OCI-LY1 (cell line): ENCODE measurements at regions not wholly inside any gene's neighbourhood (a gene's known extent, or its start where the extent isn't known, plus 50 kb on each side); places are given as distances from the start of the nearest gene placed in this dataset.

Experiments
- H2AFZ ChIP-seq: fragments of 200-600 bp; sonication (generic), shearing (Covaris generic); 2 replicates; pipeline ENCODE4 v1.6.0; 2014; ENCODE audit warnings: antibody characterized with exemption, mild to moderate bottlenecking, low read length
- H3F3A ChIP-seq: fragments of 200-600 bp; sonication (generic), shearing (Covaris generic); 2 replicates; pipeline ENCODE4 v1.6.0; 2014; ENCODE audit warnings: mild to moderate bottlenecking, antibody characterized with exemption, low read length, moderate library complexity; ENCODE audit not compliant: insufficient read depth
- H3K27ac ChIP-seq: fragments of 200-600 bp; sonication (generic); 2 replicates; pipeline ENCODE4 v1.5.1; 2014; ENCODE audit warnings: low read length, mixed run types, mild to moderate bottlenecking, low read depth; ENCODE audit not compliant: poor library complexity, severe bottlenecking
- H3K27me3 ChIP-seq: fragments of 200-600 bp; sonication (generic); 2 replicates; pipeline ENCODE4 v1.6.0; 2014; ENCODE audit warnings: antibody characterized with exemption, mild to moderate bottlenecking, low read length, moderate library complexity; ENCODE audit not compliant: insufficient read depth
- H3K36me3 ChIP-seq: fragments of 200-600 bp; sonication (generic); 2 replicates; pipeline ENCODE4 v1.6.1; 2014; ENCODE audit warnings: mild to moderate bottlenecking, antibody characterized with exemption, low read length, moderate library complexity, mixed read lengths; ENCODE audit not compliant: insufficient read depth
- H3K4me1 ChIP-seq: fragments of 200-600 bp; sonication (generic); 2 replicates; pipeline ENCODE4 v1.5.1; 2014; ENCODE audit warnings: mild to moderate bottlenecking, low read length, moderate library complexity; ENCODE audit not compliant: insufficient read depth, severe bottlenecking
- H3K4me2 ChIP-seq: fragments of 200-600 bp; sonication (generic), shearing (Covaris generic); 2 replicates; pipeline ENCODE4 v1.6.1; 2014; ENCODE audit warnings: low read length
- H3K4me3 ChIP-seq: fragments of 200-600 bp; sonication (generic); 2 replicates; pipeline ENCODE4 v1.5.1; 2014; ENCODE audit warnings: low read length, low read depth, mild to moderate bottlenecking, mixed read lengths; ENCODE audit not compliant: poor library complexity, severe bottlenecking
- H3K79me2 ChIP-seq: fragments of 200-600 bp; shearing (Covaris generic); 2 replicates; pipeline ENCODE4 v1.6.1; 2016; ENCODE audit warnings: mixed run types, low read length, mixed read lengths; ENCODE audit not compliant: insufficient read depth
- H3K9ac ChIP-seq: fragments of 200-600 bp; sonication (generic), shearing (Covaris generic); 2 replicates; pipeline ENCODE4 v1.6.1; 2014; ENCODE audit warnings: mild to moderate bottlenecking, low read length, mixed read lengths
- H3K9me2 ChIP-seq: fragments of 200-600 bp; sonication (generic), shearing (Covaris generic); 2 replicates; pipeline ENCODE4 v1.6.1; 2014; ENCODE audit warnings: low read depth, mild to moderate bottlenecking, low read length, mixed read lengths
- H3K9me3 ChIP-seq: fragments of 200-600 bp; shearing (Covaris generic); 2 replicates; pipeline ENCODE4 v1.6.1; 2014; ENCODE audit warnings: low read length, mixed read lengths
- H4K20me1 ChIP-seq: fragments of 200-600 bp; sonication (generic), shearing (Covaris generic); 2 replicates; pipeline ENCODE4 v1.6.0; 2016; ENCODE audit warnings: mild to moderate bottlenecking, low read length; ENCODE audit not compliant: insufficient read depth
- CTCF ChIP-seq: fragments of 200-600 bp; sonication (generic), shearing (Covaris generic); IDR thresholded peaks from 2 replicates; pipeline ENCODE4 v1.5.1; 2017; ENCODE audit warnings: mild to moderate bottlenecking, antibody characterized with exemption, low read length, moderate library complexity, mixed read lengths
- EZH2 ChIP-seq: fragments of 200-600 bp; sonication (generic), shearing (Covaris generic); IDR thresholded peaks from 2 replicates; pipeline ENCODE4 v1.8.0; 2017; ENCODE audit warnings: borderline replicate concordance, mixed run types, mild to moderate bottlenecking, antibody characterized with exemption, low read length, moderate library complexity, mixed read lengths

DNA sequence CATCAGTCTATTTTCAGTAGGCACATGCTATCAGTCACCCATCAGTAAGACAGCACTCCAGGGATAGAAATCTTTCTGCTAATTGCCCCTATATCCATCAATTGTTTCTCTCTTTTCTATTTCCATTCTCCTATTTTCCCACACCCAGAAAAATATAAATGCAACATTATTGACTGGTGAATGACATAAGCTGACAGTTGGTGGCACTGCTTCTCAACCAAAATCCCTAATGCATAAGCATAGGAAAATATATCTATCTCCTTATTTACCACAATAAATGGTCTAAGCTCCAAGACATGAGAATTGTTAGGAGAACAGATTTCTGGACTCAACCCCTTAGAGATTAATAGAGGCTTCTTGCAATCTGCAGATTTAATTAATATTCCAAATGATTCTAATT lies 64.0 kb upstream of the REG3A start:
- Histone ChIP-seq H3K9me3 (no peaks in the 10 kb centered on the region), H3K79me2 (no peaks in the 10 kb centered on the region), H3K27me3 (no peaks in the 10 kb centered on the region), H3K4me3 (no peak overlapping the region), H4K20me1 (no peaks in the 10 kb centered on the region), H2AFZ (no peak overlapping the region), H3F3A (no peaks in the 10 kb centered on the region), H3K9ac (no peak overlapping the region), H3K9me2 (no peaks in the 10 kb centered on the region), H3K4me1 (no peaks in the 10 kb centered on the region), H3K27ac (no peak overlapping the region), H3K36me3 (no peaks in the 10 kb centered on the region), H3K4me2 (no peak overlapping the region)
- no peak for TF ChIP-seq EZH2

- no peaks in the 10 kb centered on the region for H3K36me3 ChIP-seq
- no peaks in the 10 kb centered on the region for H3K79me2 ChIP-seq
- no peak overlapping the region for H2AFZ ChIP-seq
- H3K4me3 ChIP-seq, result no peak overlapping the region
- H4K20me1 ChIP-seq, result no peaks in the 10 kb centered on the region
- H3K27ac ChIP-seq, result no peak overlapping the region
- TF ChIP-seq CTCF, result peak; percentile 72
- TF ChIP-seq EZH2, result no peak
- H3K9me3 ChIP-seq, result no peaks in the 10 kb centered on the region
- no peaks in the 10 kb centered on the region for H3K9me2 ChIP-seq
- H3K27me3 ChIP-seq, result no peaks in the 10 kb centered on the region
- no peak overlapping the region for H3K4me2 ChIP-seq
- no peaks in the 10 kb centered on the region for H3F3A ChIP-seq
- no peaks in the 10 kb centered on the region for H3K4me1 ChIP-seq
- no peak overlapping the region for H3K9ac ChIP-seq
These were observed 59.9 kb upstream of the REG3A start for GRCh38 chr2:79219383-79219988.

DNA sequence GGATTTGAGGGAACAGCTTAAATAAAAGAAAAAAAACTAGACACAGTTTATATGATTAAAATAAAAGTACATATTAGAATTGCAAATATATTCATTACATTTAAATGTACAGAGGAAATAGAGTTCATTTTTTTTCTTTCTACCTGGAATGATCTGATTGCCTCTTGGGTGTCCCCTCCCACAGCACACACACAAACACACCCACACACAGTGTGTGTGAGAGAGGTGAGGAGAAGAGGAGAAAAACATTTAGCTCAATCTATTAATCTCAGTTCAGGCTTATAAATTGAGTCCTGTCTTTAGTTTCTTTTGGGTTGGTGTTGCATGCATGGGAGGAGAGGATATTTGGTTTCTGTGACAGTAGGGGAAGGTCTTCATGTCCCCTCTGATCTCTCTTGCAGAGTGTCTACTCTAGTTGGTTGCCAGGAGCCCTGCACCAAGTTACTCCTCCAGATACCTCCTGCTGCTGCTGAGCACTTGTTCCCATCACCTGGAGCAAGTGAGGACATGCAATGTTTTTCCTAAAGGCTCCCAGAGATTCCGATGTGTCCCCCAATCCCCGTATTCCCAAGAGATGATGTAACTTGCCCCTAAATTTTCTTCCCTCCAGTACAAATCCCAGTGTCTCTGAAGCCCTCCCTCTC lies 50.8 kb upstream of the REG3A start:
- Histone ChIP-seq H2AFZ (no peak overlapping the region), H3K9ac (no peak overlapping the region), H3K4me1 (no peaks in the 10 kb centered on the region), H3K4me2 (no peak overlapping the region), H3K4me3 (no peak overlapping the region), H3K27ac (no peak overlapping the region), H3F3A (no peaks in the 10 kb centered on the region), H3K27me3 (no peaks in the 10 kb centered on the region; the same call in 1 of the 2 replicates), H4K20me1 (no peaks in the 10 kb centered on the region), H3K9me2 (no peaks in the 10 kb centered on the region), H3K36me3 (no peaks in the 10 kb centered on the region), H3K9me3 (no peaks in the 10 kb centered on the region), H3K79me2 (no peaks in the 10 kb centered on the region)
- TF ChIP-seq EZH2 (no peak), CTCF (no peak)
